ENCODE measurements at regions not wholly inside any gene's neighbourhood (a gene's known extent, or its start where the extent isn't known, plus 50 kb on each side); places are given as distances from the start of the nearest gene placed in this dataset.

DNA sequence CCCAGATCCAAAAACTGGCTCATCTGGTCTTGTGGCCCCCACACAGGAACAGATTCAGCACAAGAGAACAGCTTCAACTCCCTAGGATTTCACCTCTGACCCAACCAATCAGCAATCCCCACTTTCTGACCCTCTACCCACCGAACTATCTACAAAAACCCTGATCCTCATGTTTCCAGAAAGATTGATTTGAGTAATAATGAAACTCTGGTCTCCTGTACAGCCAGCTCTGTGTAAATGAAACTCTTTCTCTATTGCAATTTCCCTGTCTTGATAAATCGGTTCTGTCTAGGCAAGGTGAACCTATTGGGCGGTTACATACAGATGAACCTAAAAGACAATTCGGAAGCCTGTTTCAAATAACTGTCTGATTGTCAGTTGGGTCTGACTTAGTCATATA, 847.6 kb upstream of the ALCAM start:
- Histone ChIP-seq H2BK5ac (ENCODE audit: insufficient read length, low read length) (no peak overlapping the region), H3K14ac (ENCODE audit: insufficient read depth, low read length) (no peak overlapping the region), H2AFZ (ENCODE audit: low read length) (no peak overlapping the region), H4K5ac (ENCODE audit: insufficient read length, low read depth, low read length) (no peak overlapping the region), H3K27ac (ENCODE audit: insufficient read length, low read depth, low read length) (peak overlapping the region; percentile 96), H3K4me1 (ENCODE audit: insufficient read depth, low read length) (no peaks in the 10 kb centered on the region; the same call in 1 of the 2 replicates), H3K79me2 (ENCODE audit: insufficient read depth, low read length) (no peaks in the 10 kb centered on the region), H3K18ac (ENCODE audit: insufficient read length, low read depth, low read length) (peak overlapping the region; percentile 70), H3K4me2 (ENCODE audit: insufficient read depth, insufficient read length, low read length) (peak overlapping the region; percentile 61), H4K91ac (ENCODE audit: insufficient read length, low read depth, low read length) (no peak overlapping the region), H3K56ac (ENCODE audit: insufficient read length, low read depth, low read length) (peak overlapping the region; percentile 73), H2BK12ac (ENCODE audit: insufficient read length, low read depth, low read length) (no peak overlapping the region), H3K9ac (ENCODE audit: extremely low read depth, insufficient read length, low read length) (no peak overlapping the region), H3T11ph (ENCODE audit: low read length) (peak overlapping the region; percentile 70), H2BK20ac (ENCODE audit: low read depth, low read length, poor library complexity, severe bottlenecking) (peak overlapping the region; percentile 100), H3K9me3 (ENCODE audit: control insufficient read depth, low read depth, low read length) (no peaks in the 10 kb centered on the region), H3K4ac (ENCODE audit: low read depth, low read length) (no peak overlapping the region), H2BK15ac (ENCODE audit: low read depth, low read length) (no peak overlapping the region), H3K23ac (ENCODE audit: insufficient read length, low read depth, low read length) (no peak overlapping the region), H2BK120ac (ENCODE audit: low read depth, low read length, poor library complexity, severe bottlenecking) (no peak overlapping the region), H3K23me2 (ENCODE audit: insufficient read length, low read depth, low read length, poor library complexity, severe bottlenecking) (peaks cover 2% of the 10 kb centered on the region), H3K79me1 (ENCODE audit: insufficient read depth, low read depth, low read length, poor library complexity, severe bottlenecking) (no peaks in the 10 kb centered on the region), H4K20me1 (ENCODE audit: control insufficient read depth, insufficient read depth, insufficient read length) (no peaks in the 10 kb centered on the region), H3K27me3 (ENCODE audit: insufficient read depth, low read length) (no peaks in the 10 kb centered on the region), H4K8ac (replicated peaks; ENCODE audit: insufficient read length, low read depth, low read length) (no peak overlapping the region), H2AK5ac (ENCODE audit: insufficient read length, low read length) (no peak overlapping the region)
- WGBS (ENCODE audit: extremely low coverage, insufficient read length, low lambda C conversion rate): no CpG with 5 or more reads among the region's 4 CpGs
- DNase-seq: no peak
- Mint-ChIP-seq H3K9me3 (peaks cover 13 to 18% of the 10 kb centered on the region in 2 experiments; a peak in 4 of 5 replicates), H3K36me3 (ENCODE audit: insufficient read depth in 1 of 3, low read depth in 3 of 3) (peaks cover 14 to 33% (median 25%) of the 10 kb centered on the region in 3 experiments), H3K27ac (peak overlapping the region; percentile 94 to 99 (median 97)), H3K4me3 (peak overlapping the region; percentile 11 to 55; a peak in 4 of 5 replicates), H3K27me3 (ENCODE audit: low read depth) (no peaks in the 10 kb centered on the region), H3K4me1 (peaks cover 58 to 59% of the 10 kb centered on the region in 2 experiments)
- TF ChIP-seq, protein P1, sequence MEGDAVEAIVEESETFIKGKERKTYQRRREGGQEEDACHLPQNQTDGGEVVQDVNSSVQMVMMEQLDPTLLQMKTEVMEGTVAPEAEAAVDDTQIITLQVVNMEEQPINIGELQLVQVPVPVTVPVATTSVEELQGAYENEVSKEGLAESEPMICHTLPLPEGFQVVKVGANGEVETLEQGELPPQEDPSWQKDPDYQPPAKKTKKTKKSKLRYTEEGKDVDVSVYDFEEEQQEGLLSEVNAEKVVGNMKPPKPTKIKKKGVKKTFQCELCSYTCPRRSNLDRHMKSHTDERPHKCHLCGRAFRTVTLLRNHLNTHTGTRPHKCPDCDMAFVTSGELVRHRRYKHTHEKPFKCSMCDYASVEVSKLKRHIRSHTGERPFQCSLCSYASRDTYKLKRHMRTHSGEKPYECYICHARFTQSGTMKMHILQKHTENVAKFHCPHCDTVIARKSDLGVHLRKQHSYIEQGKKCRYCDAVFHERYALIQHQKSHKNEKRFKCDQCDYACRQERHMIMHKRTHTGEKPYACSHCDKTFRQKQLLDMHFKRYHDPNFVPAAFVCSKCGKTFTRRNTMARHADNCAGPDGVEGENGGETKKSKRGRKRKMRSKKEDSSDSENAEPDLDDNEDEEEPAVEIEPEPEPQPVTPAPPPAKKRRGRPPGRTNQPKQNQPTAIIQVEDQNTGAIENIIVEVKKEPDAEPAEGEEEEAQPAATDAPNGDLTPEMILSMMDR (conservative IDR thresholded peaks at IDR 0.05): no peak
